ENCODE measurements at regions not wholly inside any gene's neighbourhood (a gene's known extent, or its start where the extent isn't known, plus 50 kb on each side); places are given as distances from the start of the nearest gene placed in this dataset.
"Not testable (repeated sequence)": the region's sequence is repeated elsewhere in the genome, so short reads cannot be mapped to it uniquely, and the experiment has no call there.

- DNase-seq (ENCODE audit: low spot score): not testable (repeated sequence)
Observed at GRCh38 chr17:30639391-30639790, 162.2 kb downstream of the GOSR1 start.

DNA sequence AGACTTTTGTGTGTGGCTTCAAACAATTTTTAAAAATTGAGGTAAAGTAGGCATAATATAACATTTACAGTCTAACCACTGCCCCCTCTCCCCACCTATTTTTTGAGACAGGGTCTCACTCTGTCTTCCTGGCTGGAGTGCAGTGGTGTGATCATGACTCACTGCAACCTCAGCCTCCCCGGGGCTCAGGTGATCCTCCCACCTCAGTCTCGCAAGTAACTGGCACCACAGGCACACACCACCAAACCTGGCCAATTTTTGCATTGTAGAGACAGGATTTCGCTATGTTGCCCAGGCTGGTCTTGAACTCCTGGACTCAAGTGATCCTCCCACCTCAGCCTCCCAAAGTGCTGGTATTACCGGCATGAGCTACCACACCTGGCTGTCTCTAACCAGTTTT lies 161.8 kb downstream of the GOSR1 start:
- not testable (repeated sequence) for DNase-seq (ENCODE audit: low spot score)

- not testable (repeated sequence) for DNase-seq (ENCODE audit: low spot score)
Observed at GRCh38 chr17:30631651-30632050, 154.4 kb downstream of the GOSR1 start.

GRCh38 chr17:30625380-30625779 lies 148.2 kb downstream of the GOSR1 start:
- not testable (repeated sequence) for DNase-seq (ENCODE audit: low spot score)

DNA sequence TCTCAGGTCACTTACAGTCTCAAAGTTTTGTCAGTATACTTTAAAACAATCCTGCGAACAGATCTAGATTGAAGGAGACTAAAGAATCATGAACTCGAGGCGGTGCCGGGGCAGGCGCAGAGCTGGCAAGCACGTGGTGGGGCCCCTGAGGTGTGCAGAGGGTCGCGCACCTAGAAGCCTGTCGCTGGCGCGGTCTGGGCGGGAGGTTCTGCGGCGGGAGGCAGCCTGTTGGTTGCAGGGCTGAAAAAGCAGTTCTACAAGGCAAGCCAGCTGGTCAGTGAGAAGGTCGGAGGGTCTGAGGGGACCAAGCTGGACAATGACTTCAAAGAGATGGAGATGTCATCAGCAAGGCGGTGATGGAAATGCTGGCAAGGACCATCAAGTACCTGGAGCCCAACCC lies 147.0 kb downstream of the GOSR1 start:
- DNase-seq (ENCODE audit: low spot score): not testable (repeated sequence)

GRCh38 chr17:30609682-30610081 lies 132.5 kb downstream of the GOSR1 start:
- not testable (repeated sequence) for DNase-seq (ENCODE audit: low spot score)

DNA sequence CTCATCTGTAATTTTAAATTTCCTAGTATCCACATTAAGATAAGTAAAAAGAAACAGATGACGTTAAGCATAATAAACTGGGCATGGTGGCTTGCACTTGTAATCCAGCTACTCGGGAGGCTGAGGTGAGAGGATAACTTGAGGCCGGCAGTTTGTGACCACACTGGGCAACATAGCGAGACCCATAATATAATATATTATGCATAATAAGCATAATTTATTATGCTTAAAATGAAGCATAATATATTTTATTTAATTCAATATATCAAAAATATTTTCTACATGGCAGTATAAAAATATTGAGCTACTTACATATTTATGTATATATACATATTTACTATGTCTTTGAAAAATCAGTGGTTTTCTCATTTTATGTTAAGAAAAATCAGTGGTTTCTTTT lies 128.3 kb downstream of the GOSR1 start:
- no peak for DNase-seq (ENCODE audit: low spot score)

DNA sequence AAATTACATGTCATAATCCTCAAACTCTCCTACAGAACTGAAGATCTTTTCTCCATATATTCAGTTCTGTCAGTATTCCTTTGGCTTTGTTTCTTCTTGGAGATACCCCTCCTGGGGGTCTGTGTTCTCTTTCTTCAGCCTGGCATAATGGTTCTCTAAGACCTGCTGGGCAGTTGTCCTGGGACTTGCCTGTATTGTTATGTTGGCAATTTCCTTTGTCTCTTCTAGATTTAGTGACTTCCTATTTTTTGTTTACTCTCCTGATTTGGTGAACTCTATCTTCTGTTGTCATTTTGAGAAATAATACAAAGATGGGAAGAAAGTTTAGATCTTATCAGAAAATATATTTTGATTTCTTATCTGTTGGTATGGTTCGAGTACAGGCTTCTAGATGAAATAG lies 127.8 kb downstream of the GOSR1 start:
- no peak for DNase-seq (ENCODE audit: low spot score)

DNA sequence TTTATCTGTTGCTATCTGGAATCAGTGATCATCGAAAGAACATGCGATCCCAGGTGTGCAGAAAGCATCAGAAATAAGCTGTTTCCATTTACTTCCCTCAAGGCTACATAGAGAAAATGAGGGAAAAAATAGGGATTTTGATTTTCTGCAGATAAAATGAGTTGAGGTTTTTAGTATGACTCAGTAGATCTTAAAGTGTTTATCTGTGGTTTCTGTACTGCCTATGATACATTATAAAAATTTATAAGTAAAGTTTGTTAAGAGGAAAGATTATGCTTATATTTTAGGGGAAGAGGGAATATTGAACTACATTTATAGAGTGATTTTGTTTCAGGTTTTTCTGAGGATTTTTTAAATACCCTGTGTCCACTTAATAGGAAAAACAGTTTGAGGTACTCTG lies 125.2 kb downstream of the GOSR1 start:
- DNase-seq (ENCODE audit: low spot score): not testable (repeated sequence)

DNA sequence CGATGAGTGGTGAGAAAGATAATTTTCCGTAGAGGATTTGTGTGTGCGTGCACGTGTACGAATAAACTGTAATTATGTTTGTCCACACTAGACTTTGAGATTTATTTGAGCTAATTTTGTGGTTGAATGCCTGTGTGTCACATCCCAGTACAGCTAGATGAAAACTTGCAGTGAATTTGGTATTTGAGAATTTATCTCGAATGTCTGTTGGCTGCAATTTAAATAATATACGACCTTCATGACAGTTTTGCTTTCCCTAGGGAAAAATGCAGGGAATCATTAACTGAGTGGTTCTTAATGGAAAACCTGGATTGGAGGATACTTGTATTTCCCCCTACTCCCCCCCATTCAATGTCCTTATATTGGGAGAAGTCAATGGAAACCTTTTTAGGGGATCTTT lies 124.8 kb downstream of the GOSR1 start:
- DNase-seq (ENCODE audit: low spot score): not testable (repeated sequence)

DNA sequence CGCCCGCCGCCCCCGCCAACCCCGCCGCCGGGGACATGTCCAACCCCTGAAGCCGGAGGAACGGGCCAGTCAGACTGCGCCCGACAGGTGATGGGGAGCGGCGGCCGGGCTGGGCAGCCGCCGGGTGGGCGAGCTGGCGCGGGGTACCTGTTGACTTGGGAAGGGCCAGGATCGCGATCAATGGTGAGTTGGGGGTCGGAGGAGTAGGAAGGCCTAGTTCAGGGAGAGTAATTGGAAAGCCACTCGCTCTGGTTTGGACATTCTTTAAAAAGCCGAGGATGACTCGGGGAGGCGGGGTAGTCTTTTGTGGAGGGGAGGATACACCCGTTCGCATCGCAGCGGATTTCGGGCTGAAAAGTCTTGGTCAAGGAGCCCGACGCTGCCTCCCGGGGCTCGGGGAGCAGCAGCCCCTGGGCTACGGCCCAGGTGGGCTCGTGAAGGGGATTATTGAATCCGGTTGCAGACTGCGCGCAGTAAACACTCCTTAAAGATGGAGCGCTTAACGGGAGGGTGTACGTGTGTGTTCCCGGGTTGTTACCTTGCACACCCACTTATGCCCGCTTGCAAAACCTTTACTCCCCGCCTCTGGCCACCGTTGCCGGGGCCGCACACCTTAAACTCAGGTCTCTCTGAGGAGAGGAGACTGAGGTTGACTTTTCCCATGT lies 123.8 kb downstream of the GOSR1 start:
- peak; percentile 14 for DNase-seq (ENCODE audit: low spot score)

- peak; percentile 80 for DNase-seq (ENCODE audit: low spot score)
Observed at GRCh38 chr17:30600060-30600829, 123.0 kb downstream of the GOSR1 start.

DNA sequence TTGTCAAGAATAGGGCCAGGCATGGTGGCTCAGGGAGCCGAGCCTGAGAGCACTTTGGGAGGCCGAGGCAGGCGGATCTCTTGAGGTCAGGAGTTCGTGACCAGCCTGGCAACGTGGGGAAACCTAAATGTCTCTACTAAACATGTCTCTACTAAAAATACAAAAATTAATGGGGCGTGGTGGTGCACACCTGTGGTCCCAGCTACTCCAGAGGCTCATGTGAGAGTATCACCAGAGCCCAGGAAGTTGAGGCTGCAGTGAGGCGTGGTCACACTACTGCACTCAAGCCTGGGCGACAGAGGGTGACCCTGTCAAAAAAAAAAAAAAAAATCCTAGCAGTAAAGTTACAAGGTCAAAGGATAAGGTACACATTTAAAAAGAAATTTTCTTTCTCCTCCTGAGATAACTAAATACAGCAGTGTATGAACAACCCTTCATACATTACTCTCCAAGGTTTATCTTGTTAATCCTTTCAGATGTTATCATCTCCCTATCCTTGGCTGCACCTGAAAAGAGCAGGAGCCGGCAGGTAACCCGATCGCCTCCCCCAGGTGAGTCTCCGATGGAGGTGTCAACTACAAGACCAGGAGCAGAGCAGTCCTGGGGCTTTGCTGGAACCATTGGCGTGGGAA lies 122.3 kb downstream of the GOSR1 start:
- no peak for DNase-seq (ENCODE audit: low spot score)

DNA sequence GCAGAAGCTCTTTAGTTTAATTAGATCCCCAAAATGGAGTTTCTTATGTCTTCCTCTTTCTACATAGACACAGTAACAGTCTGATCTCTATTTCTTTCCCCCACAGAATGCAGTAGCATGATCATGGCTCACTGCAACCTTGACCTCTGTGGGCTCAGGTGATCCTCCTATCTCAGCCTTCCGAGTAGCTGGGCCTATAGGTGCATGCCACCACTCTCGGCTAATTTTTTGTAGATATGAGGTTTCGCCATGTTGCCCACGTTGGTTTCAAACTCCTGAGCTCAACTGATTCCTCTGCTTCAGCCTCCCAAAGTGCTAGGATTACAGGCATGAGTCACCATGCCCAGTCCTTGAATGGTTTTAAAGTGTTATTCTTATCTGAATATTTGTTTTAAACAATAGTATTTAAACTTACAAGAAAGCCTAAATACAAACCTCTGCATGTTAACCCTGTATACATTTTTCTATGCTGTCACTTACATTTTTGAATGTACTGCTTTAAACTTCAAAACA lies 120.6 kb downstream of the GOSR1 start:
- DNase-seq (ENCODE audit: low spot score): no peak

DNA sequence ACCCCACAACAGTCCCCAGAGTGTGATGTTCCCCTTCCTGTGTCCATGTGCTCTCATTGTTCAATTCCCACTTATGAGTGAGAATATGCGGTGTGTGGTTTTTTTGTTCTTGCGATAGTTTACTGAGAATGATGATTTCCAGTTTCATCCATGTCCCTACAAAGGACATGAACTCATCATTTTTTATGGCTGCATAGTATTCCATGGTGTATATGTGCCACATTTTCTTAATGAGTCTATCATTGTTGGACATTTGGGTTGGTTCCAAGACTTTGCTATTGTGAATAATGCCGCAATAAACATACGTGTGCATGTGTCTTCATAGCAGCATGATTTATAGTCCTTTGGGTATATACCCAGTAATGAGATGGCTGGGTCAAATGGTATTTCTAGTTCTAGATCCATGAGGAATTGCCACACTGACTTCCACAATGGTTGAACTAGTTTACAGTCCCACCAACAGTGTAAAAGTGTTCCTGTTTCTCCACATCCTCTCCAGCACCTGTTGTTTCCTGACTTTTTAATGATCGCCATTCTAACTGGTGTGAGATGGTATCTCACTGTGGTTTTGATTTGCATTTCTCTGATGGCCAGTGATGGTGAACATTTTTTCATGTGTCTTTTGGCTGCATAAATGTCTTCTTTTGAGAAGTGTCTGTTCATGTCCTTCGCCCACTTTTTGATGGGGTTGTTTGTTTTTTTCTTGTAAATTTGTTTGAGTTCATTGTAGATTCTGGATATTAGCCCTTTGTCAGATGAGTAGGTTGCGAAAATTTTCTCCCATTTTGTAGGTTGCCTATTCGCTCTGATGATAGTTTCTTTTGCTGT lies 120.0 kb downstream of the GOSR1 start:
- not testable (repeated sequence) for DNase-seq (ENCODE audit: low spot score)

GRCh38 chr17:30594953-30595371 lies 117.8 kb downstream of the GOSR1 start:
- DNase-seq (ENCODE audit: low spot score): not testable (repeated sequence)

DNA sequence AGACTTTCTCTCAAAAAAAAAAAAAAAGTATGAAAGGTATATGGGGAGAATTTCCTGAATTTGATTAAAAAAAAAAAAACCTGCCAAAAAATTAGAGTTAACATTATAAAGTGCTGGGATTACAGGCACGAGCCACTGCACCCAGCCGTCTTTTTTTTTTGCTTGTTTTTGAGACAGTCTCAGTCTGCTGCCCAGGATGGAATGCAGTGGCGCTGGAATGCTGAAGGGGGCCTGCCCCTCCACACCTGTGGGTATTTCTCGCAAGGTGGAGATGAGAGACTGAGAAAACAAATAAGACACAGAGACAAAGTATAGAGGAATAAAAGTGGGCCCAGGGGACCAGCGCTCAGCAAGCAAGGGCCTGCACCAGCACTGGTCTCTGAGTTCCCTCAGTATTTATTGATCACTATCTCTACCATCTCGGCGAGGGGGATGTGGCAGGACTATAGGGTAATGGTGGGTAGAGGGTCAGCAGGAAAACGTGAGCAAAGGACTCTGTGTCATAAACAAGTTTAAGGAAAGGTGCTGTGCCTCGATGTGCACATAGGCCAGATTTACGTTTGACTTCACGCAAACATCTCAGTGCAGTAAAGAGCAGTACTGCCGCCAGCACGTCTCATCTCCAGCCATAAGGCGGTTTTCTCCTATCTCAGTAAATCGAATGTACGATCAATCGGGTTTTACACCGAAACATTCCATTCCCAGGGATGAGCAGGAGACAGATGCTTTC lies 117.2 kb downstream of the GOSR1 start:
- DNase-seq (ENCODE audit: low spot score): no peak

GRCh38 chr17:30590081-30590733 lies 113.0 kb downstream of the GOSR1 start:
- no peak for DNase-seq (ENCODE audit: low spot score)

GRCh38 chr17:30589431-30589830 lies 112.2 kb downstream of the GOSR1 start:
- DNase-seq (ENCODE audit: low spot score): no peak

DNA sequence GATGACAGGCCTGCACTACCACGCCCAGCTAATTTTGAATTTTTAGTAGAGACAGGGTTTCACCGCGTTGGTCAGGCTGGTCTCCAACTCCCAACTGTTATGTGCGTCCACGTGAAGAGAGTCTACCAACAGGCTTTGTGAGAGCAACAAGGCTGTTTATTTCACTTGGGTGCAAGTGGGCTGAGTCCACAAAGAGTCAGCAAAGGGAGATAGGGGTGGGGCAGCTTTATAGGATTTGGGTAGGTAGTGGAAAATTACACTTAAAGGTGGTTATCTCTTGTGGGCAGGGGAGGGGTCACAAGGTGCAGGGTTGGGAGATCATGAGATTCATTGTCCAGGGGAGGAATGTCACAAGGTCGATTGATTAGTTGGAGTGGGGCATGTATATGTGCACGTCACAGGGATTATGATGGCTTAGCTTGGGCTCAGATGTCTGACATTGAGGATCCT lies 111.6 kb downstream of the GOSR1 start:
- no peak for DNase-seq (ENCODE audit: low spot score)
